ENCODE measurements at regions not wholly inside any gene's neighbourhood (a gene's known extent, or its start where the extent isn't known, plus 50 kb on each side); places are given as distances from the start of the nearest gene placed in this dataset.

DNA sequence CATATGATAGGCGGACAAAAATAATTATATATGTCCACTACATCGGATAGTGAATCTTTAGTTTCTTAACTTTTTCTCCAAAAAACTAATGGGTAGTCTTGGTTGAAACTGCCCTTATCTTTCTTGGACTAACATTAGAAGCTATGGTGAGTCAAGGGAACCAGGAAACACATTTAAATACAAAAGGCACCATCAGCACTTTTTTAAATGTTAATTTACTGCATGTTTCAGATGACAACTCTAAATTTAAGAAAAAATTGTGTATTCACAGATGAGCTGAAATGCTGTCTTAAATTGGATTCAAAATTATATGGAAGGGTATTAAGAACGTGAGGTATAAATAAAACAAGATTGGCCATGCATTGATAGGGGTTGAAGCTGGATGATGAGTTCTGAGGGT, 75.6 kb upstream of the CERS6 start:
- no peak for DNase-seq

DNA sequence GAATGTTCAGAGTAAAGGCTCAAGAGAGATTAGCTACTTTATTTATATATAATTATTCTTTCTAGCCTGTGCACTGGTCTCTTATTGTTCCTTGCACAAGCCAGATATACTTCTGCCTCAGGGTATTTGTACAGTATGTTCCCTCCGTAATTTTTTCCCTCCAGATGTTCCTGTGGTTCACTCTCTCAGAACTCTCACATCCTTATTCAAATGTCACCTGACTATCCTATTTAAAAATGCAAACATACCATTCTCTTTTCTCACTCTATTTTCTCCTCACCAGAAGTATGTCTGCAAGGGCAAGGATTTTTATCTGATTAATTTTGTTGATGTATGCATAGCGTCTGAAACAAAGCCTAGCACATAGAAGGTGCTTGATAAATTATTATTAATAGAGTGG, 64.0 kb upstream of the CERS6 start:
- no peak for DNase-seq

DNA sequence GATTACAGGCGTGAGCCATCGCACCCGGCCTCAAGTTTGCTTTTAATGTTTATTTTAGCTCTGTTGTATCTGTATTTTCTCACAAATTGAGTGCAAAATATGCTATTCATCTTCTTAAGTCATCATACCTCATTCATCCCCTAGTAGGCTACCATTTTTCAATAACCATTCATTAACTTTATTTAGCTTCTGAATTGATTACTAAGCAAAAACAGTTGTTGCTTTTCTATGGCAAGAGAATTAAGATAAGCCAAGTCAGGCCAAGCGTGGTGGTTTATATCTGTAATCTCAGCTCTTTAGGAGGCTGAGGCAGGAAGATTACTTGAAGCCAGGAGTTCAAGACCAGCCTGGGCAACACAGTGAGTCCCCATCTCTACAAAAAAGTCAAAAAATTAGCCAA, 63.3 kb upstream of the CERS6 start:
- DNase-seq = no peak

DNA sequence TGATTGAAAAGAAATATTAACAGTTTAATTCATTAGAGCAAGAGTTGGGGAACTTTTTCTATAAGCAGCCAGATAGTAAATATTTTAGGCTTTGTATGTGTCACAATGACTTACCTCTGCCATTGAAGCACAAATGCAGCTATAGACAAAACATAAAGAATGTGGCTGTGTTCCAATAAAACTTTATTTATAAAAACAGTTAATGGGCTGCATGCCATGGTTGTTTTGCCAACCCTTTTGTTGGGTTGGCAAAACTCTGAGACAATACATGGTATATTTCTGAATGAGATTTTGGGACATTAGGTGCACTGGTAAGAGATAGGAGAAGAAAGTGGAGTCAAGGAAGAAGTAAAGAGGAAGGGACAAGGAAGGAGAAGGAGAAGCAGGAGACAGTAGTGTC, 61.8 kb upstream of the CERS6 start:
- no peak for DNase-seq

DNA sequence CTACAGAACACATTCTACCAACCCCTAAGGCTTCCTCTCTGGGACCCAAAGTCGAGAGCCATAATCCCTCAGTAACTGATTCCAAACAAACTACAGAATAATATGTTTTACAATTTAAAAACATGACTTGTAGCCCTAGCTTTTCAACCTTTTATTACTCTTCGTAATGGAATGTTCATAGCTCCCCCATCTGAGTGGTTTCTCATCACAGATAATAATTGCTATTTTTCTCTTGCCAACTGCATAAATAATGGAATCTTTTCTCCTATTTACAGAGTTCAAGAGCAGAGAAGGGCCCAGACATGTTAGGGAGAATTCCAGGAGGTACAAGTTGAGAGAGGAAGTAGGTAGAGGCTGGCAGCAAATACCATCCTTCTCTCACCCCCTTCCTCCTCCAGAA, 59.9 kb upstream of the CERS6 start:
- DNase-seq = no peak

DNA sequence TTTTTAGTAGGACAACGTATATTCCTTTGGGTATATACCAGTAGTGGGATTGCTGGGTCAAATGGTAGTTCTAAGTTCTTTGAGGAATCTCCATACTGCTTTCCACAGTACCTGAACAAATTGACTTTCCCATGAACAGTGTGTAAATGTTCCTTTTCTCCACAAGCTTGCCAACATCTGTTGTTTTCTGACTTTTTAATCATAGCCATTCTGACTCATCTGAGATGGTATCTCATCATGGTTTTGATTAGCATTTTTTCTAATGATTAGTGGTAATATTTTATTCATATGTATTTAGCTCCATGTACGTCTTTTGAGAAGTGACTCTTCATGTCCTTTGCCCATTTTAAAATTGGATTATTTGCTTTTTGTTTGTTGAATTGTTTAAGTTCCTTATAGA, 58.4 kb upstream of the CERS6 start:
- DNase-seq = no peak

DNA sequence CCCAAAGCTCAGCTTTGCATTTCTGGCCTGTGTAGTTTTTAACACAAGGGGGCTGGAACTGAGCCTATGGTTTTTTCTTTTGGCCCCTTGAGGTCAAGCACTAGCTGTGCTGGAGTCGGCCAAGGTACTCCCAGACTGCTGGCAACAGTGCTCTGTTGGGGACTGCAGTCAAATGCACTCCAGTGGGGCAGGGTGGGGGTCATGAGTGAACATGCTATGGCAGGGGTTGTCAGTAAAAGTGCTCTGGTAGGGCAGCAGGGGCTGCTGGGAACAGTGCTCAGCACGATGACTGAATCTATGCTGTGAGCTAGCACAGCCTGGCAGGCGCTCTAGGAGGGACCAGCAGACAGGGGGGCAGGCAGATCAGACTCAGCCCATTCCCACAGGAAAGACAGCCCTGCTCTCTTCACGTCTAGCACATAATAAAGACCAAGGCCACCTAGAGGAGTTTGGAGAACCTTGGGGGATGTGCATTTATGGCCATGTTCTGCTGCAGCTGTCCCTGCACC, 55.0 kb upstream of the CERS6 start:
- DNase-seq = no peak

DNA sequence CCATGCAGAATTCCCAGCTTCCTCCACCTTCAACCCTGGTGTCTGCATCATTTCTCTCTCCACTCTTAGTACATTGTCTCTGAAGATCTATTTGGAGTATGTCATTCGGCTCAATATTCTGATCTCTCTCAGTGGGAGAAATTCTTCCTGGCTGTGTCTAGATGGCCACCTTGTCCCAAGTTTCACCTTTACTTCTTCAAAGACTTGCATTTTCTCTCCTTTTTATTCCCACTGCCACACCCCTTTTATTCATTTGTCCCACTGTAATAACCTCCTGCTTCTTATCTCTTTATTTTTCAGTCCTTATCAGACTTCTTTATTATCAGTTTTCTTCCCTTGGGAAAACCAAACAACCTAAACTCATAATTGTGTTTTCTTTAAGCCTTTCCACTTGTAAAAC, 54.3 kb upstream of the CERS6 start:
- no peak for DNase-seq

DNA sequence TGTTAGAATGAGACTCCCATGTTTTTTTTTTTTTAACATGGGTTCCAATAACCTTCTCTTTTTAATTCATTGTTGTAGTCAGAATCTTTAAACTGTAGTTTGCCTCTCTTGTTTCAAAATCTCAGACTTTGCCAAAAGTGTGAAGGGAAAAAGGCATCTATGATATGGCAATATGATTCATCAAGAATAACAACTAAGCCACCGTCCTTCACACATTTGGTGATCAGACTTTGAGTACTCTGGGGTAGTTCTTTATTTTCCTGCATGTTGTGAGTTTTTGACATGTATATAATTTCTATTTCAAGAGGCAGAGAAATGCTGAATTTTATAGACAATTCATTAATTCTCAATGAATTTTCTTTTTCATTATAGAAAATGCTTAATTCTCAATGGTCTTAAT, 53.5 kb upstream of the CERS6 start:
- no peak for DNase-seq

DNA sequence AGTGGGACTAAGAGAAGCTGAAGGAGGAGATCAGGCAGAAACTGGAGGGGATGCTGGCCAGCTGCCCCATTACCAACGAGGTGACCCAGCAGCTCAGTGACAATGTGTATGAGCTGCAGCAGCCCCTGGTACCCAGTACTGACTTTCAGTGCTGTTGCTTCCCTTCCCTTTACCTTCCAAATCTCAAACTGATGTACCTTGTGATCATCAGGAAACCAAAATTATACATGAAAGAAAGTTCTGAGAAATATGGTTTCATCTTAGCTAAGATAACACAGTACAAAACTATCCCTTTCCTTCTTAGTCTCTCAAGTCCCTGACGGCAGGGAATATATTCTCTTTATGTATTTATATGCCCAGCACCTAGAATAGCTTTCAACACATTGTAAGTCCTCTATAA, 52.3 kb upstream of the CERS6 start:
- no peak for DNase-seq

DNA sequence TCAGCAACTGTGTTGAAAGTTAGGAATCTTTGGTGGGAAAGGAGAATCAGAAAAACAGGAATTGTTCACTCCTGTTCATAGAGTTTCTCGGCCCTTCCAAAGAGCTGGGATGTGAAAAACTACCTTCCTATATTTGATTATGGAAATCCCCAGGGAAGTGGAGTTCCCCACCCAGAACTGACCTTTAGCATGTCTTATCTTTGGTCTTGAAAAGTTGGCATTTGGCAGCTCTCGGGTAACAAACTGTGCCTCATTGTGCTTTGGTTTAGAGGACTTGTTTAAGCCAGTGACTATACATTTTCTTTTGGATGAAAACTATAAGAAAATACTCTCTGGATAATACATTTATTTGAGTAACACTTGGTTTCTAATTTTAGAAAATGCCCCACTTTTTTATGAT, 51.3 kb upstream of the CERS6 start:
- DNase-seq = no peak
